Endothelial cell of umbilical vein (primary cell): ENCODE measurements at regions not wholly inside any gene's neighbourhood (a gene's known extent, or its start where the extent isn't known, plus 50 kb on each side); places are given as distances from the start of the nearest gene placed in this dataset.

ENCODE experiments used
- CTCF ChIP-seq, 2 donors: IDR thresholded peaks; 1 replicate in 1 of 2; 2 replicates in 1 of 2; pipeline ENCODE4 v1.5.1; 2011; ENCODE audit warnings: low read length in 2 of 2, mild to moderate bottlenecking in 2 of 2, moderate library complexity in 2 of 2, control low read depth in 1 of 2, inconsistent platforms in 1 of 2, low read depth in 1 of 2; ENCODE audit not compliant: insufficient read depth in 1 of 2; ENCODE audit errors: extremely low read depth in 1 of 2
- EZH2 ChIP-seq: IDR thresholded peaks from 2 replicates; pipeline ENCODE4 v1.6.1; 2012; ENCODE audit warnings: borderline replicate concordance, low read depth, mild to moderate bottlenecking, moderate library complexity, low read length, inconsistent platforms; ENCODE audit not compliant: severe bottlenecking
- GATA2 ChIP-seq: IDR thresholded peaks from 2 replicates; pipeline ENCODE4 v1.7.0; 2011; ENCODE audit warnings: low read depth, mild to moderate bottlenecking, moderate library complexity, mixed read lengths, low read length; ENCODE audit not compliant: insufficient read length, insufficient read depth
- POLR2A ChIP-seq: IDR thresholded peaks from 2 replicates; pipeline ENCODE4 v1.6.1; 2012; ENCODE audit warnings: low read depth, mild to moderate bottlenecking, control low read depth, low read length

- TF ChIP-seq CTCF (IDR thresholded peaks at IDR 0.05; ENCODE audit: extremely low read depth in 1 of 2, insufficient read depth in 1 of 2, low read depth in 1 of 2, low read length in 2 of 2) (no peak), EZH2 (no peak), GATA2 (no peak), POLR2A (no peak)
Measured at GRCh38 chr6:90778417-90779203, 191.7 kb upstream of the MAP3K7 start.
